GM23338 (cell line): ENCODE measurements at regions not wholly inside any gene's neighbourhood (a gene's known extent, or its start where the extent isn't known, plus 50 kb on each side); places are given as distances from the start of the nearest gene placed in this dataset.

Experiments used
- ATAC-seq: fragments of 200-7000 bp; cut with Tn5 transposase; 3 replicates; pipeline ENCODE4 v1.9.1; 2020
- DNase-seq: peaks from one replicate; pipeline ENCODE4 v3.0.0-alpha.2; 2015; ENCODE audit warnings: low spot score
- H2AFZ ChIP-seq: fragments of 200-600 bp; sonication (generic); 2 replicates; pipeline ENCODE4 v1.8.0; 2016; ENCODE audit warnings: antibody characterized with exemption, mild to moderate bottlenecking, moderate library complexity
- H3F3A ChIP-seq: fragments of 200-600 bp; sonication (generic); replicated peaks from 2 replicates; pipeline ENCODE4 v1.8.0; 2017; ENCODE audit warnings: antibody characterized with exemption, mixed run types, low read depth
- H3K27ac ChIP-seq: fragments of 200-600 bp; sonication (generic); 2 replicates; pipeline ENCODE4 v1.6.1; 2016; ENCODE audit warnings: low read depth
- H3K27me3 ChIP-seq: fragments of 200-600 bp; sonication (generic); 2 replicates; pipeline ENCODE4 v1.8.0; 2016; ENCODE audit warnings: mild to moderate bottlenecking, mixed run types, moderate library complexity; ENCODE audit not compliant: insufficient read depth
- H3K36me3 ChIP-seq: fragments of 200-600 bp; sonication (generic); 2 replicates; pipeline ENCODE4 v1.8.0; 2016; ENCODE audit warnings: mild to moderate bottlenecking; ENCODE audit not compliant: insufficient read depth
- H3K4me1 ChIP-seq: fragments of 200-600 bp; sonication (generic); 2 replicates; pipeline ENCODE4 v1.8.0; 2016; ENCODE audit warnings: mild to moderate bottlenecking, moderate library complexity; ENCODE audit not compliant: insufficient read depth
- H3K4me2 ChIP-seq: fragments of 200-600 bp; sonication (generic); 2 replicates; pipeline ENCODE4 v1.7.1; 2017; ENCODE audit warnings: mixed run types
- H3K4me3 ChIP-seq: fragments of 200-600 bp; sonication (generic); 2 replicates; pipeline ENCODE4 v1.6.1; 2016; ENCODE audit warnings: mixed run types
- H3K79me2 ChIP-seq: fragments of 200-600 bp; sonication (generic); replicated peaks from 2 replicates; pipeline ENCODE4 v1.8.0; 2017; ENCODE audit warnings: mild to moderate bottlenecking; ENCODE audit not compliant: insufficient read depth
- H3K9me2 ChIP-seq: fragments of 200-600 bp; sonication (generic); 2 replicates; pipeline ENCODE4 v1.8.0; 2017; ENCODE audit not compliant: insufficient read depth
- H4K20me1 ChIP-seq: fragments of 200-600 bp; sonication (generic); replicated peaks from 2 replicates; pipeline ENCODE4 v1.8.0; 2017; ENCODE audit warnings: mild to moderate bottlenecking; ENCODE audit not compliant: insufficient read depth
- H3K27ac Mint-ChIP-seq: 2 replicates; pipeline ENCODE4 v1.8.0; 2020; ENCODE audit warnings: inconsistent platforms, mild to moderate bottlenecking, moderate library complexity, mixed read lengths
- H3K27me3 Mint-ChIP-seq: 3 replicates; pipeline ENCODE4 v1.8.0; 2022; ENCODE audit warnings: low read depth, mild to moderate bottlenecking, moderate library complexity, mixed read lengths, inconsistent platforms; ENCODE audit not compliant: insufficient read depth, poor library complexity
- H3K36me3 Mint-ChIP-seq: 3 replicates; pipeline ENCODE4 v1.8.0; 2021; ENCODE audit warnings: low read depth, mild to moderate bottlenecking, inconsistent platforms, moderate library complexity, mixed read lengths
- H3K4me1 Mint-ChIP-seq: 3 replicates; pipeline ENCODE4 v1.8.0; 2020; ENCODE audit warnings: mild to moderate bottlenecking, inconsistent platforms, mixed read lengths
- H3K4me3 Mint-ChIP-seq: 3 replicates; pipeline ENCODE4 v1.8.0; 2021; ENCODE audit warnings: moderate library complexity, mild to moderate bottlenecking, inconsistent platforms, mixed read lengths
- H3K9me3 Mint-ChIP-seq: 3 replicates; pipeline ENCODE4 v1.8.0; 2020; ENCODE audit warnings: moderate library complexity, mild to moderate bottlenecking, inconsistent platforms, mixed read lengths
- EZH2 ChIP-seq: fragments of 200-600 bp; sonication (generic); IDR thresholded peaks from one replicate; pipeline ENCODE4 v1.8.0; 2017; ENCODE audit warnings: antibody characterized with exemption, mild to moderate bottlenecking, low read depth; ENCODE audit not compliant: unreplicated experiment
- EZH2phosphoT487 ChIP-seq: fragments of 200-600 bp; sonication (generic); IDR thresholded peaks from one replicate; pipeline ENCODE4 v1.8.1; 2018; ENCODE audit warnings: antibody characterized with exemption; ENCODE audit not compliant: unreplicated experiment
- JUNB ChIP-seq: IDR thresholded peaks from one replicate; pipeline ENCODE4 v1.6.1; 2016; ENCODE audit warnings: antibody characterized with exemption; ENCODE audit not compliant: unreplicated experiment
- POLR2AphosphoS5 ChIP-seq: IDR thresholded peaks from 2 replicates; pipeline ENCODE4 v1.6.1; 2016; ENCODE audit warnings: antibody characterized with exemption, low read depth
- STAT1 ChIP-seq: IDR thresholded peaks from one replicate; pipeline ENCODE4 v1.6.1; 2016; ENCODE audit warnings: antibody characterized with exemption; ENCODE audit not compliant: unreplicated experiment
- ZNF114 ChIP-seq: fragments of 250-450 bp; sonication (Bioruptor Pico); IDR thresholded peaks from 2 replicates; pipeline ENCODE4 v1.5.0; 2020; ENCODE audit warnings: mild to moderate bottlenecking, moderate library complexity
- ZNF331 ChIP-seq: fragments of 250-450 bp; sonication (Bioruptor Pico); IDR thresholded peaks from 2 replicates; pipeline ENCODE4 v1.5.0; 2020; ENCODE audit warnings: low read depth, mild to moderate bottlenecking, moderate library complexity
- TF ChIP-seq, protein P1 (sequence below): fragments of 250-450 bp; sonication (Bioruptor Pico); IDR thresholded peaks from 2 replicates; pipeline ENCODE4 v1.5.0; 2020; ENCODE audit warnings: mild to moderate bottlenecking, moderate library complexity
- TF ChIP-seq, protein P2 (sequence below): IDR thresholded peaks from 2 replicates; pipeline ENCODE4 v1.6.1; 2016; ENCODE audit warnings: antibody characterized with exemption
- TF ChIP-seq, protein P3 (sequence below): IDR thresholded peaks from one replicate; pipeline ENCODE4 v1.6.1; 2018; ENCODE audit warnings: antibody characterized with exemption; ENCODE audit not compliant: unreplicated experiment

DNA sequence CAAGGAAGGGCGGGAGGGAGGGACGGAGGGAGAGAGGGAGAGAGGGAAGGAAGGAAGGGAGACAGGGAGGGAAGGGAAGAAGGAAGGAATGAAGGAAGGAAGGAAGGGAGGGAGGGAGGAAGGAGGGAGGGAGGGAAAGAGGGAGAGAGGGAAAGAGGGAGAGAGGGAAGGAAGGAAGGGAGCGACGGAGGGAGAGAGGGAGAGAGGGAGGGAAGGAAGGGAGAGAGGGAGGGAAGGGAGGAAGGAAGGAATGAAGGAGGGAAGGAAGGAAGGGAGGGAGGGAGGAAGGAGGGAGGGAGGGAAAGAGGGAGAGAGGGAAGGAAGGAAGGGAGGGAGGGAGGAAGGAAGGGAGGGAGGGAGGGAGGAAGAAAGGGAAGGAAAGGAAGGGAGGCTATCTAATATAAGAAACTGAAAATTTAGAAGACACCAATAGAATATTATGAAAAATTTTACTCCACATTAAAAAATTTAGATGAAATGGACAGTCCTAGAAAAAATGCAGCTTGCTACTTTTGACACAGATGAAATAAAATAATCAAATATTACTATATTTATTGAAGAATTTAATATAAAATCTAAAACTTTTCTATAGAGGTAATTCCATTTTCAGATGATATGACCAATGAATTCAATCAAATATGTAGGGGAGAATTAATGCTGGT lies 280.3 kb upstream of the SLITRK3 start (continued):
- TF ChIP-seq, protein P1, sequence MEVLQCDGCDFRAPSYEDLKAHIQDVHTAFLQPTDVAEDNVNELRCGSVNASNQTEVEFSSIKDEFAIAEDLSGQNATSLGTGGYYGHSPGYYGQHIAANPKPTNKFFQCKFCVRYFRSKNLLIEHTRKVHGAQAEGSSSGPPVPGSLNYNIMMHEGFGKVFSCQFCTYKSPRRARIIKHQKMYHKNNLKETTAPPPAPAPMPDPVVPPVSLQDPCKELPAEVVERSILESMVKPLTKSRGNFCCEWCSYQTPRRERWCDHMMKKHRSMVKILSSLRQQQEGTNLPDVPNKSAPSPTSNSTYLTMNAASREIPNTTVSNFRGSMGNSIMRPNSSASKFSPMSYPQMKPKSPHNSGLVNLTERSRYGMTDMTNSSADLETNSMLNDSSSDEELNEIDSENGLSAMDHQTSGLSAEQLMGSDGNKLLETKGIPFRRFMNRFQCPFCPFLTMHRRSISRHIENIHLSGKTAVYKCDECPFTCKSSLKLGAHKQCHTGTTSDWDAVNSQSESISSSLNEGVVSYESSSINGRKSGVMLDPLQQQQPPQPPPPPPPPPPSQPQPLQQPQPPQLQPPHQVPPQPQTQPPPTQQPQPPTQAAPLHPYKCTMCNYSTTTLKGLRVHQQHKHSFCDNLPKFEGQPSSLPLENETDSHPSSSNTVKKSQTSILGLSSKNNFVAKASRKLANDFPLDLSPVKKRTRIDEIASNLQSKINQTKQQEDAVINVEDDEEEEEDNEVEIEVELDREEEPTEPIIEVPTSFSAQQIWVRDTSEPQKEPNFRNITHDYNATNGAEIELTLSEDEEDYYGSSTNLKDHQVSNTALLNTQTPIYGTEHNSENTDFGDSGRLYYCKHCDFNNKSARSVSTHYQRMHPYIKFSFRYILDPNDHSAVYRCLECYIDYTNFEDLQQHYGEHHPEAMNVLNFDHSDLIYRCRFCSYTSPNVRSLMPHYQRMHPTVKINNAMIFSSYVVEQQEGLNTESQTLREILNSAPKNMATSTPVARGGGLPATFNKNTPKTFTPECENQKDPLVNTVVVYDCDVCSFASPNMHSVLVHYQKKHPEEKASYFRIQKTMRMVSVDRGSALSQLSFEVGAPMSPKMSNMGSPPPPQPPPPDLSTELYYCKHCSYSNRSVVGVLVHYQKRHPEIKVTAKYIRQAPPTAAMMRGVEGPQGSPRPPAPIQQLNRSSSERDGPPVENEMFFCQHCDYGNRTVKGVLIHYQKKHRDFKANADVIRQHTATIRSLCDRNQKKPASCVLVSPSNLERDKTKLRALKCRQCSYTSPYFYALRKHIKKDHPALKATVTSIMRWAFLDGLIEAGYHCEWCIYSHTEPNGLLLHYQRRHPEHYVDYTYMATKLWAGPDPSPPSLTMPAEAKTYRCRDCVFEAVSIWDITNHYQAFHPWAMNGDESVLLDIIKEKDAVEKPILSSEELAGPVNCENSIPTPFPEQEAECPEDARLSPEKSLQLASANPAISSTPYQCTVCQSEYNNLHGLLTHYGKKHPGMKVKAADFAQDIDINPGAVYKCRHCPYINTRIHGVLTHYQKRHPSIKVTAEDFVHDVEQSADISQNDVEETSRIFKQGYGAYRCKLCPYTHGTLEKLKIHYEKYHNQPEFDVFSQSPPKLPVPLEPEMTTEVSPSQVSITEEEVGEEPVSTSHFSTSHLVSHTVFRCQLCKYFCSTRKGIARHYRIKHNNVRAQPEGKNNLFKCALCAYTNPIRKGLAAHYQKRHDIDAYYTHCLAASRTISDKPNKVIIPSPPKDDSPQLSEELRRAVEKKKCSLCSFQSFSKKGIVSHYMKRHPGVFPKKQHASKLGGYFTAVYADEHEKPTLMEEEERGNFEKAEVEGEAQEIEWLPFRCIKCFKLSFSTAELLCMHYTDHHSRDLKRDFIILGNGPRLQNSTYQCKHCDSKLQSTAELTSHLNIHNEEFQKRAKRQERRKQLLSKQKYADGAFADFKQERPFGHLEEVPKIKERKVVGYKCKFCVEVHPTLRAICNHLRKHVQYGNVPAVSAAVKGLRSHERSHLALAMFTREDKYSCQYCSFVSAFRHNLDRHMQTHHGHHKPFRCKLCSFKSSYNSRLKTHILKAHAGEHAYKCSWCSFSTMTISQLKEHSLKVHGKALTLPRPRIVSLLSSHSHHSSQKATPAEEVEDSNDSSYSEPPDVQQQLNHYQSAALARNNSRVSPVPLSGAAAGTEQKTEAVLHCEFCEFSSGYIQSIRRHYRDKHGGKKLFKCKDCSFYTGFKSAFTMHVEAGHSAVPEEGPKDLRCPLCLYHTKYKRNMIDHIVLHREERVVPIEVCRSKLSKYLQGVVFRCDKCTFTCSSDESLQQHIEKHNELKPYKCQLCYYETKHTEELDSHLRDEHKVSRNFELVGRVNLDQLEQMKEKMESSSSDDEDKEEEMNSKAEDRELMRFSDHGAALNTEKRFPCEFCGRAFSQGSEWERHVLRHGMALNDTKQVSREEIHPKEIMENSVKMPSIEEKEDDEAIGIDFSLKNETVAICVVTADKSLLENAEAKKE, result no peak
- no peak for TF ChIP-seq EZH2
- TF ChIP-seq, protein P2, sequence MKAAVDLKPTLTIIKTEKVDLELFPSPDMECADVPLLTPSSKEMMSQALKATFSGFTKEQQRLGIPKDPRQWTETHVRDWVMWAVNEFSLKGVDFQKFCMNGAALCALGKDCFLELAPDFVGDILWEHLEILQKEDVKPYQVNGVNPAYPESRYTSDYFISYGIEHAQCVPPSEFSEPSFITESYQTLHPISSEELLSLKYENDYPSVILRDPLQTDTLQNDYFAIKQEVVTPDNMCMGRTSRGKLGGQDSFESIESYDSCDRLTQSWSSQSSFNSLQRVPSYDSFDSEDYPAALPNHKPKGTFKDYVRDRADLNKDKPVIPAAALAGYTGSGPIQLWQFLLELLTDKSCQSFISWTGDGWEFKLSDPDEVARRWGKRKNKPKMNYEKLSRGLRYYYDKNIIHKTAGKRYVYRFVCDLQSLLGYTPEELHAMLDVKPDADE, result no peak
- no peak for TF ChIP-seq POLR2AphosphoS5

DNA sequence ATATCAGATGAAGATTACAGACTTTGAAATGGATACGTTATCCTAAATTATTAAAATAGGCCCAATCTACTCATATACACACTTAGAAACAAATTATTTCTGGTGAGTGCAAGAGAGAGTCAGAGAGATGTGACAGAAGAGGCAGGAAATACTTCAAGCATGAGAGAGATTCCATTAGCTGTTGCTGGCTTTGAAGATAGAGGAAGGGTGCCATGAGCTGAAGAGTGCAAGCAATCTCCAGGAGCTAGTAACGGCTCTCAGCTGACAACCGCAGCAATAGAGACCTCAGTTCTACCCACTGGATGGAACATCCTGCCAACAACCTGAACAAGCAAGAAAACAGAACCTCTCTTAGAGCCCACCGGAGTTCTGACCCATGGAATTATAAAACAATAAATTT lies 270.7 kb upstream of the SLITRK3 start:
- Histone ChIP-seq H4K20me1 (no peaks in the 10 kb centered on the region), H3K36me3 (no peaks in the 10 kb centered on the region), H2AFZ (no peak overlapping the region), H3K9me2 (no peaks in the 10 kb centered on the region), H3K27me3 (no peaks in the 10 kb centered on the region), H3F3A (no peaks in the 10 kb centered on the region), H3K4me2 (no peak overlapping the region), H3K4me3 (no peak overlapping the region), H3K27ac (no peak overlapping the region), H3K79me2 (no peaks in the 10 kb centered on the region), H3K4me1 (no peaks in the 10 kb centered on the region)
- ATAC-seq (no peak), DNase-seq (no peak)
- TF ChIP-seq STAT1, result no peak
- TF ChIP-seq JUNB, result no peak
- no peak for TF ChIP-seq POLR2AphosphoS5
- TF ChIP-seq, protein P3, sequence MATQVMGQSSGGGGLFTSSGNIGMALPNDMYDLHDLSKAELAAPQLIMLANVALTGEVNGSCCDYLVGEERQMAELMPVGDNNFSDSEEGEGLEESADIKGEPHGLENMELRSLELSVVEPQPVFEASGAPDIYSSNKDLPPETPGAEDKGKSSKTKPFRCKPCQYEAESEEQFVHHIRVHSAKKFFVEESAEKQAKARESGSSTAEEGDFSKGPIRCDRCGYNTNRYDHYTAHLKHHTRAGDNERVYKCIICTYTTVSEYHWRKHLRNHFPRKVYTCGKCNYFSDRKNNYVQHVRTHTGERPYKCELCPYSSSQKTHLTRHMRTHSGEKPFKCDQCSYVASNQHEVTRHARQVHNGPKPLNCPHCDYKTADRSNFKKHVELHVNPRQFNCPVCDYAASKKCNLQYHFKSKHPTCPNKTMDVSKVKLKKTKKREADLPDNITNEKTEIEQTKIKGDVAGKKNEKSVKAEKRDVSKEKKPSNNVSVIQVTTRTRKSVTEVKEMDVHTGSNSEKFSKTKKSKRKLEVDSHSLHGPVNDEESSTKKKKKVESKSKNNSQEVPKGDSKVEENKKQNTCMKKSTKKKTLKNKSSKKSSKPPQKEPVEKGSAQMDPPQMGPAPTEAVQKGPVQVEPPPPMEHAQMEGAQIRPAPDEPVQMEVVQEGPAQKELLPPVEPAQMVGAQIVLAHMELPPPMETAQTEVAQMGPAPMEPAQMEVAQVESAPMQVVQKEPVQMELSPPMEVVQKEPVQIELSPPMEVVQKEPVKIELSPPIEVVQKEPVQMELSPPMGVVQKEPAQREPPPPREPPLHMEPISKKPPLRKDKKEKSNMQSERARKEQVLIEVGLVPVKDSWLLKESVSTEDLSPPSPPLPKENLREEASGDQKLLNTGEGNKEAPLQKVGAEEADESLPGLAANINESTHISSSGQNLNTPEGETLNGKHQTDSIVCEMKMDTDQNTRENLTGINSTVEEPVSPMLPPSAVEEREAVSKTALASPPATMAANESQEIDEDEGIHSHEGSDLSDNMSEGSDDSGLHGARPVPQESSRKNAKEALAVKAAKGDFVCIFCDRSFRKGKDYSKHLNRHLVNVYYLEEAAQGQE, result no peak
- no peak for TF ChIP-seq ZNF114
- no peak for TF ChIP-seq EZH2phosphoT487
- TF ChIP-seq ZNF331 (CRISPR knock-in tag), result no peak
- Mint-ChIP-seq H3K36me3 (peaks cover 6% of the 10 kb centered on the region; the same call in 2 of the 3 replicates), H3K27ac (no peak overlapping the region), H3K4me3 (no peak overlapping the region), H3K9me3 (peaks cover 6% of the 10 kb centered on the region), H3K27me3 (no peaks in the 10 kb centered on the region), H3K4me1 (no peaks in the 10 kb centered on the region)
